ENCODE measurements at regions not wholly inside any gene's neighbourhood (a gene's known extent, or its start where the extent isn't known, plus 50 kb on each side); places are given as distances from the start of the nearest gene placed in this dataset.

DNA sequence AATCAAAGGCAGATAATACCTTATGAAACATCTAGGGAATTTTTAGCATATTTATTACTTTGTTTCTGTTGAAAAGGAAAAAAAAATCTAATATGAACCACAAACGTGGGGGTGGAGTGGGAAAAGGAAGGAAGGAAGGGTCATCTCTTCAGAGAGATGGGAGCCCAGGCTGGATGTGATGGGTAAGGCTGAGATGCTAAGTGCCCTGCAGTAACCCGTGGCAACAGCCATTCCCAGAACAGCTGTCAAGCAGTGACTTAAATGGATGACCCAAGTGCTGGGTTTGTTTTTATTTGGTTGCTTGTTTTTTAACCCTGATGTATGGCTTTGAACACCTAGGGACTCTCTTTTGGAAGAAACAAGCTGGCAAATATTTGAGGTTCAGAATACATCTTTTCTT lies 50.7 kb upstream of the KLF7 start:
- no peak for TF ChIP-seq GATA2 (IDR thresholded peaks at IDR 0.05; ENCODE audit: low read depth, low read length)
- TF ChIP-seq GATA3 (IDR thresholded peaks at IDR 0.05; ENCODE audit: low read depth, low read length) = no peak
